Mesenchymal stem cell (in vitro differentiated cells and primary cell): ENCODE measurements at regions not wholly inside any gene's neighbourhood (a gene's known extent, or its start where the extent isn't known, plus 50 kb on each side); places are given as distances from the start of the nearest gene placed in this dataset.
A peak's percentile ranks its signal among the peaks of the same experiment; 100 is the strongest.

ENCODE experiments used
- DNase-seq: peaks from one replicate; pipeline ENCODE4 v3.0.0-alpha.2; 2013
- H2AFZ ChIP-seq: one replicate; pipeline ENCODE4 v1.6.1; 2013; ENCODE audit warnings: low read depth, mild to moderate bottlenecking, control low read depth, inconsistent platforms, low read length, moderate library complexity
- H2AK5ac ChIP-seq: 2 replicates; pipeline ENCODE4 v1.6.1; 2013; ENCODE audit warnings: low read length, moderate library complexity, mild to moderate bottlenecking, inconsistent platforms; ENCODE audit not compliant: severe bottlenecking
- H2BK120ac ChIP-seq: one replicate; pipeline ENCODE4 v1.6.1; 2013; ENCODE audit warnings: low read depth, mild to moderate bottlenecking, inconsistent platforms, low read length, moderate library complexity
- H2BK12ac ChIP-seq, 2 experiments: one replicate each; pipeline ENCODE4 v1.6.1; 2013; ENCODE audit warnings: inconsistent platforms in 2 of 2, low read length in 2 of 2, mild to moderate bottlenecking in 2 of 2, moderate library complexity in 2 of 2, control low read depth in 1 of 2
- H2BK15ac ChIP-seq: one replicate; pipeline ENCODE4 v1.6.1; 2013; ENCODE audit warnings: mild to moderate bottlenecking, low read depth, inconsistent platforms; ENCODE audit not compliant: poor library complexity, severe bottlenecking
- H2BK5ac ChIP-seq: 2 replicates; pipeline ENCODE4 v1.6.1; 2013; ENCODE audit warnings: low read depth, mild to moderate bottlenecking, low read length, control low read depth, inconsistent platforms; ENCODE audit not compliant: poor library complexity, severe bottlenecking
- H3K14ac ChIP-seq, 2 experiments: one replicate each; pipeline ENCODE4 v1.6.1; 2013; ENCODE audit warnings: inconsistent platforms in 2 of 2, low read length in 2 of 2, control low read depth in 1 of 2, mild to moderate bottlenecking in 1 of 2, moderate library complexity in 1 of 2
- H3K18ac ChIP-seq, 2 experiments: one replicate each; pipeline ENCODE4 v1.6.1; 2013; ENCODE audit warnings: inconsistent platforms in 2 of 2, low read length in 2 of 2, control low read depth in 1 of 2, low read depth in 1 of 2, mild to moderate bottlenecking in 1 of 2
- H3K23ac ChIP-seq, 2 experiments: one replicate each; pipeline ENCODE4 v1.6.1; 2013; ENCODE audit warnings: inconsistent platforms in 2 of 2, low read length in 2 of 2, mild to moderate bottlenecking in 2 of 2, moderate library complexity in 2 of 2, control low read depth in 1 of 2
- H3K27ac ChIP-seq: 2 replicates; pipeline ENCODE4 v1.5.1; 2013; ENCODE audit warnings: mild to moderate bottlenecking, moderate library complexity, low read length, control low read depth, inconsistent platforms; ENCODE audit not compliant: poor library complexity, severe bottlenecking
- H3K27me3 ChIP-seq, 2 experiments: 2 replicates each; pipeline versions ENCODE4 v1.6.1 to v1.7.0; 2013; ENCODE audit warnings: low read length in 2 of 2, mild to moderate bottlenecking in 2 of 2, moderate library complexity in 2 of 2, control low read depth in 1 of 2, inconsistent platforms in 1 of 2; ENCODE audit not compliant: control insufficient read depth in 1 of 2, insufficient read depth in 1 of 2
- H3K36me3 ChIP-seq, 2 experiments: 2 replicates each; pipeline versions ENCODE4 v1.6.1 to v1.7.0; 2013; ENCODE audit warnings: low read length in 2 of 2, control low read depth in 1 of 2, inconsistent platforms in 1 of 2, low read depth in 1 of 2, mild to moderate bottlenecking in 1 of 2; ENCODE audit not compliant: insufficient read depth in 2 of 2, control insufficient read depth in 1 of 2
- H3K4ac ChIP-seq, 2 experiments: one replicate each; pipeline ENCODE4 v1.6.1; 2013; ENCODE audit warnings: inconsistent platforms in 2 of 2, low read length in 2 of 2, mild to moderate bottlenecking in 2 of 2, moderate library complexity in 2 of 2, control low read depth in 1 of 2, low read depth in 1 of 2
- H3K4me1 ChIP-seq: 2 replicates; pipeline ENCODE4 v1.6.1; 2013; ENCODE audit warnings: low read depth, low read length, control low read depth; ENCODE audit not compliant: control insufficient read depth, insufficient read depth
- H3K4me2 ChIP-seq: 2 replicates; pipeline ENCODE4 v1.6.1; 2013; ENCODE audit warnings: low read length, mild to moderate bottlenecking, inconsistent platforms; ENCODE audit not compliant: poor library complexity, severe bottlenecking
- H3K4me3 ChIP-seq, 2 experiments: 2 replicates each; pipeline versions ENCODE4 v1.5.1 to v1.7.0; 2013; ENCODE audit warnings: low read length in 2 of 2, mild to moderate bottlenecking in 2 of 2, control low read depth in 1 of 2, low read depth in 1 of 2; ENCODE audit not compliant: insufficient read depth in 1 of 2
- H3K79me1 ChIP-seq: replicated peaks from 2 replicates; pipeline ENCODE4 v1.6.1; 2013; ENCODE audit warnings: mild to moderate bottlenecking, control low read depth, low read length, inconsistent platforms; ENCODE audit not compliant: poor library complexity, severe bottlenecking
- H3K9ac ChIP-seq: 2 replicates; pipeline ENCODE4 v1.7.0; 2013; ENCODE audit warnings: mild to moderate bottlenecking, low read length, moderate library complexity
- H3K9me3 ChIP-seq: 2 replicates; pipeline ENCODE4 v1.7.0; 2013; ENCODE audit warnings: mild to moderate bottlenecking, low read length; ENCODE audit not compliant: control insufficient read depth
- H4K8ac ChIP-seq: one replicate; pipeline ENCODE4 v1.6.1; 2013; ENCODE audit warnings: inconsistent platforms, mild to moderate bottlenecking, low read length, moderate library complexity
- H4K91ac ChIP-seq: one replicate; pipeline ENCODE4 v1.6.1; 2013; ENCODE audit warnings: mild to moderate bottlenecking, low read length, inconsistent platforms
- WGBS: methylation state at CpG from one replicate; pipeline ENCODE4 v1.1.7; 2013; ENCODE audit warnings: mixed read lengths; 5-methylcytosine and 5-hydroxymethylcytosine counted together

GRCh38 chr2:200048421-200048820, 93.0 kb downstream of the MAIP1 start:
- no peaks in the 10 kb centered on the region for H3K4me1 ChIP-seq
- H4K91ac ChIP-seq = no peak overlapping the region
- H3K9me3 ChIP-seq = no peaks in the 10 kb centered on the region
- no peaks in the 10 kb centered on the region for H3K79me1 ChIP-seq
- H3K9ac ChIP-seq = no peak overlapping the region
- DNase-seq = no peak
- H3K14ac ChIP-seq = no peak overlapping the region
- no peak overlapping the region for H3K18ac ChIP-seq
- H3K27me3 ChIP-seq = no peaks in the 10 kb centered on the region
- H3K27ac ChIP-seq = no peak overlapping the region
- H3K4ac ChIP-seq = no peak overlapping the region
- H2BK15ac ChIP-seq = no peak overlapping the region
- H4K8ac ChIP-seq = no peak overlapping the region
- no peaks in the 10 kb centered on the region for H3K36me3 ChIP-seq
- H2BK12ac ChIP-seq = no peak overlapping the region
- no peak overlapping the region for H2AK5ac ChIP-seq
- no peak overlapping the region for H3K4me2 ChIP-seq
- WGBS = 99% methylated on average over 3 of the region's 5 CpGs
- H2AFZ ChIP-seq = no peak overlapping the region
- no peak overlapping the region for H3K4me3 ChIP-seq
- no peak overlapping the region for H3K23ac ChIP-seq
- H2BK5ac ChIP-seq = no peak overlapping the region
- no peak overlapping the region for H2BK120ac ChIP-seq

- H2AFZ ChIP-seq = no peak overlapping the region
- no peak overlapping the region for H3K4me3 ChIP-seq
- DNase-seq = no peak
- no peak overlapping the region for H3K27ac ChIP-seq
- no peak overlapping the region for H4K8ac ChIP-seq
- H2BK120ac ChIP-seq = no peak overlapping the region
- no peaks in the 10 kb centered on the region for H3K36me3 ChIP-seq
- no peaks in the 10 kb centered on the region for H3K4me1 ChIP-seq
- H3K4me2 ChIP-seq = no peak overlapping the region
- H2BK15ac ChIP-seq = no peak overlapping the region
- H3K23ac ChIP-seq = no peak overlapping the region
- no peak overlapping the region for H3K9ac ChIP-seq
- H3K4ac ChIP-seq = no peak overlapping the region
- no peaks in the 10 kb centered on the region for H3K9me3 ChIP-seq
- H2BK5ac ChIP-seq = no peak overlapping the region
- no peak overlapping the region for H3K18ac ChIP-seq
- 93% methylated on average over 3 of the region's 3 CpGs for WGBS
- no peak overlapping the region for H4K91ac ChIP-seq
- no peak overlapping the region for H3K14ac ChIP-seq
- no peaks in the 10 kb centered on the region for H3K27me3 ChIP-seq
- H3K79me1 ChIP-seq = no peaks in the 10 kb centered on the region
- H2AK5ac ChIP-seq = no peak overlapping the region
- no peak overlapping the region for H2BK12ac ChIP-seq
Measured at GRCh38 chr2:200049086-200049485, 93.7 kb downstream of the MAIP1 start.

- H3K79me1 ChIP-seq = no peaks in the 10 kb centered on the region
- no peaks in the 10 kb centered on the region for H3K27me3 ChIP-seq
- H3K4me1 ChIP-seq = no peaks in the 10 kb centered on the region
- H2BK12ac ChIP-seq = no peak overlapping the region
- no peak overlapping the region for H2AK5ac ChIP-seq
- 71% methylated on average over 3 of the region's 5 CpGs for WGBS
- DNase-seq = no peak
- H3K36me3 ChIP-seq = no peaks in the 10 kb centered on the region
- H3K18ac ChIP-seq = no peak overlapping the region
- no peak overlapping the region for H3K4ac ChIP-seq
- no peak overlapping the region for H2AFZ ChIP-seq
- H3K14ac ChIP-seq = no peak overlapping the region
- H3K27ac ChIP-seq = peak overlapping the region; percentile 5
- no peak overlapping the region for H3K23ac ChIP-seq
- H3K9ac ChIP-seq = no peak overlapping the region
- no peak overlapping the region for H3K4me2 ChIP-seq
- H4K8ac ChIP-seq = no peak overlapping the region
- H2BK120ac ChIP-seq = no peak overlapping the region
- no peak overlapping the region for H2BK15ac ChIP-seq
- H2BK5ac ChIP-seq = no peak overlapping the region
- no peaks in the 10 kb centered on the region for H3K9me3 ChIP-seq
- no peak overlapping the region for H3K4me3 ChIP-seq
- no peak overlapping the region for H4K91ac ChIP-seq
Measured at GRCh38 chr2:200050921-200051610, 95.7 kb downstream of the MAIP1 start.

GRCh38 chr2:200051611-200051945, 96.2 kb downstream of the MAIP1 start:
- no peak overlapping the region for H2BK12ac ChIP-seq
- no peak overlapping the region for H2BK120ac ChIP-seq
- H3K27ac ChIP-seq = no peak overlapping the region
- no peak overlapping the region for H3K4me2 ChIP-seq
- H3K27me3 ChIP-seq = no peaks in the 10 kb centered on the region
- no peak overlapping the region for H3K4ac ChIP-seq
- H3K9ac ChIP-seq = no peak overlapping the region
- H3K23ac ChIP-seq = no peak overlapping the region
- H4K8ac ChIP-seq = no peak overlapping the region
- 81% methylated on average over 1 of the region's 2 CpGs for WGBS
- H3K36me3 ChIP-seq = no peaks in the 10 kb centered on the region
- no peak for DNase-seq
- H3K14ac ChIP-seq = no peak overlapping the region
- H2AK5ac ChIP-seq = no peak overlapping the region
- H3K4me3 ChIP-seq = no peak overlapping the region
- H4K91ac ChIP-seq = no peak overlapping the region
- no peak overlapping the region for H2BK15ac ChIP-seq
- H3K9me3 ChIP-seq = peaks cover 2% of the 10 kb centered on the region
- no peaks in the 10 kb centered on the region for H3K79me1 ChIP-seq
- H3K18ac ChIP-seq = no peak overlapping the region
- no peaks in the 10 kb centered on the region for H3K4me1 ChIP-seq
- no peak overlapping the region for H2BK5ac ChIP-seq
- H2AFZ ChIP-seq = no peak overlapping the region
